CD4-positive, CD25-positive, alpha-beta regulatory T cell (primary cell): ENCODE measurements at regions not wholly inside any gene's neighbourhood (a gene's known extent, or its start where the extent isn't known, plus 50 kb on each side); places are given as distances from the start of the nearest gene placed in this dataset.
"Not testable (repeated sequence)": the region's sequence is repeated elsewhere in the genome, so short reads cannot be mapped to it uniquely, and the experiment has no call there.

ENCODE experiments used
- ATAC-seq, 2 donors: fragments of 150-1000 bp; cut with Tn5 transposase; one replicate each; pipeline ENCODE4 v1.10.0; 2021; ENCODE audit warnings: low read depth in 2 of 2, moderate number of reproducible peaks in 2 of 2, moderate library complexity in 1 of 2
- DNase-seq, 3 donors: peaks; one replicate each; pipeline versions ENCODE4 v3.0.0 to v3.0.0-alpha.2; 2012 to 2022; ENCODE audit warnings: mixed read lengths in 1 of 3
- H3K27ac ChIP-seq: one replicate; pipeline ENCODE4 v1.7.0; 2013; ENCODE audit warnings: mild to moderate bottlenecking, low read length; ENCODE audit not compliant: insufficient read depth, poor library complexity, severe bottlenecking
- H3K27me3 ChIP-seq: one replicate; pipeline ENCODE4 v1.7.0; 2013; ENCODE audit warnings: low read length; ENCODE audit not compliant: control insufficient read depth, insufficient read depth
- H3K36me3 ChIP-seq: one replicate; pipeline ENCODE4 v1.7.0; 2013; ENCODE audit warnings: mild to moderate bottlenecking, low read length, moderate library complexity; ENCODE audit not compliant: control insufficient read depth, insufficient read depth
- H3K4me1 ChIP-seq: 2 replicates; pipeline ENCODE4 v1.7.0; 2013; ENCODE audit warnings: mild to moderate bottlenecking, low read length; ENCODE audit not compliant: insufficient read depth, control insufficient read depth, poor library complexity, severe bottlenecking
- H3K4me3 ChIP-seq: one replicate; pipeline ENCODE4 v1.7.0; 2013; ENCODE audit warnings: low read depth, mild to moderate bottlenecking, low read length, moderate library complexity
- H3K9me3 ChIP-seq, 2 experiments: 1 replicate in 1 of 2; 2 replicates in 1 of 2; pipeline ENCODE4 v1.7.0; 2013; ENCODE audit warnings: low read length in 2 of 2, mild to moderate bottlenecking in 1 of 2, moderate library complexity in 1 of 2; ENCODE audit not compliant: control insufficient read depth in 2 of 2
- H3K27ac Mint-ChIP-seq, 3 donors: one replicate each; pipeline ENCODE4 v1.8.0; 2020 to 2022; ENCODE audit warnings: mild to moderate bottlenecking in 3 of 3, mixed read lengths in 3 of 3, moderate library complexity in 2 of 3
- H3K27me3 Mint-ChIP-seq: one replicate; pipeline ENCODE4 v1.8.0; 2022; ENCODE audit warnings: mild to moderate bottlenecking, mixed read lengths
- H3K36me3 Mint-ChIP-seq: one replicate; pipeline ENCODE4 v1.8.0; 2020; ENCODE audit warnings: mixed read lengths
- H3K4me1 Mint-ChIP-seq, 4 donors: one replicate each; pipeline ENCODE4 v1.8.0; 2020 to 2022; ENCODE audit warnings: mixed read lengths in 4 of 4, mild to moderate bottlenecking in 1 of 4
- H3K4me3 Mint-ChIP-seq, 4 donors: one replicate each; pipeline ENCODE4 v1.8.0; 2020 to 2022; ENCODE audit warnings: mild to moderate bottlenecking in 4 of 4, mixed read lengths in 4 of 4, moderate library complexity in 3 of 4
- H3K9me3 Mint-ChIP-seq, 7 donors: one replicate each; pipeline ENCODE4 v1.8.0; 2020 to 2022; ENCODE audit warnings: mixed read lengths in 7 of 7, mild to moderate bottlenecking in 3 of 7, moderate library complexity in 2 of 7

- Histone ChIP-seq H3K27ac (no peak overlapping the region), H3K4me1 (no peaks in the 10 kb centered on the region), H3K4me3 (no peak overlapping the region), H3K9me3 (no peaks in the 10 kb centered on the region), H3K27me3 (peaks cover 24% of the 10 kb centered on the region), H3K36me3 (no peaks in the 10 kb centered on the region)
- ATAC-seq (no peak), DNase-seq (no peak)
- Mint-ChIP-seq H3K4me3 (no peak overlapping the region), H3K9me3 (peaks cover 0 to 12% (median 3%) of the 10 kb centered on the region in 7 donors), H3K4me1 (peaks cover 0 to 4% (median 0%) of the 10 kb centered on the region in 4 donors), H3K27ac (no peak overlapping the region), H3K36me3 (no peaks in the 10 kb centered on the region), H3K27me3 (peaks cover 83% of the 10 kb centered on the region)
Observed at GRCh38 chr1:217135987-217136894, 413.0 kb upstream of the ESRRG start.

GRCh38 chr1:217135569-217135915, 412.3 kb upstream of the ESRRG start:
- Histone ChIP-seq H3K27me3 (peaks cover 21% of the 10 kb centered on the region), H3K4me3 (no peak overlapping the region), H3K9me3 (no peaks in the 10 kb centered on the region), H3K36me3 (no peaks in the 10 kb centered on the region), H3K4me1 (no peaks in the 10 kb centered on the region), H3K27ac (no peak overlapping the region)
- Mint-ChIP-seq H3K27ac (no peak overlapping the region), H3K4me3 (no peak overlapping the region), H3K27me3 (peaks cover 77% of the 10 kb centered on the region), H3K4me1 (peaks cover 0 to 4% (median 0%) of the 10 kb centered on the region in 4 donors), H3K9me3 (peaks cover 0 to 12% (median 3%) of the 10 kb centered on the region in 7 donors), H3K36me3 (no peaks in the 10 kb centered on the region)
- ATAC-seq = no peak
- DNase-seq = no peak

- Mint-ChIP-seq H3K27ac (no peak overlapping the region), H3K9me3 (peaks cover 0 to 12% (median 3%) of the 10 kb centered on the region in 7 donors), H3K27me3 (peaks cover 72% of the 10 kb centered on the region), H3K36me3 (no peaks in the 10 kb centered on the region), H3K4me3 (no peak overlapping the region), H3K4me1 (peaks cover 0 to 4% (median 0%) of the 10 kb centered on the region in 4 donors)
- no peaks in the 10 kb centered on the region for H3K9me3 ChIP-seq
- H3K4me3 ChIP-seq = no peak overlapping the region
- H3K36me3 ChIP-seq = no peaks in the 10 kb centered on the region
- no peak for ATAC-seq
- no peaks in the 10 kb centered on the region for H3K4me1 ChIP-seq
- H3K27me3 ChIP-seq = peaks cover 16% of the 10 kb centered on the region
- H3K27ac ChIP-seq = no peak overlapping the region
- DNase-seq = no peak
Observed at GRCh38 chr1:217134857-217135568, 411.8 kb upstream of the ESRRG start.

- ATAC-seq (no peak), DNase-seq (no peak)
- Histone ChIP-seq H3K9me3 (no peaks in the 10 kb centered on the region), H3K27me3 (peaks cover 16% of the 10 kb centered on the region), H3K4me3 (no peak overlapping the region), H3K4me1 (no peaks in the 10 kb centered on the region), H3K27ac (no peak overlapping the region), H3K36me3 (no peaks in the 10 kb centered on the region)
- peaks cover 0 to 3% (median 0%) of the 10 kb centered on the region in 4 donors for H3K4me1 Mint-ChIP-seq
- peaks cover 67% of the 10 kb centered on the region for H3K27me3 Mint-ChIP-seq
- H3K9me3 Mint-ChIP-seq = peaks cover 0 to 11% (median 4%) of the 10 kb centered on the region in 7 donors
- H3K36me3 Mint-ChIP-seq = no peaks in the 10 kb centered on the region
- H3K4me3 Mint-ChIP-seq = no peak overlapping the region
- no peak overlapping the region for H3K27ac Mint-ChIP-seq
Observed at GRCh38 chr1:217133958-217134856, 411.0 kb upstream of the ESRRG start.

- peaks cover 56% of the 10 kb centered on the region for H3K27me3 Mint-ChIP-seq
- Histone ChIP-seq H3K4me1 (no peaks in the 10 kb centered on the region), H3K27me3 (peaks cover 6% of the 10 kb centered on the region), H3K36me3 (no peaks in the 10 kb centered on the region), H3K4me3 (no peak overlapping the region), H3K9me3 (no peaks in the 10 kb centered on the region), H3K27ac (no peak overlapping the region)
- H3K9me3 Mint-ChIP-seq = peaks cover 0 to 7% (median 4%) of the 10 kb centered on the region in 7 donors
- H3K4me3 Mint-ChIP-seq = no peak overlapping the region
- H3K4me1 Mint-ChIP-seq = no peaks in the 10 kb centered on the region
- ATAC-seq = no peak
- peak overlapping the region in 1 of 3 donors; percentile 54 for H3K27ac Mint-ChIP-seq
- no peak for DNase-seq
- H3K36me3 Mint-ChIP-seq = no peaks in the 10 kb centered on the region
Observed at GRCh38 chr1:217133092-217133491, 409.9 kb upstream of the ESRRG start.

- H3K4me3 Mint-ChIP-seq, H3K27ac Mint-ChIP-seq, H3K4me3 ChIP-seq, H3K4me1 Mint-ChIP-seq, H3K9me3 ChIP-seq, ATAC-seq, H3K4me1 ChIP-seq, H3K27me3 Mint-ChIP-seq, H3K27ac ChIP-seq, H3K27me3 ChIP-seq, H3K36me3 Mint-ChIP-seq, DNase-seq, H3K36me3 ChIP-seq: not testable (repeated sequence)
- peaks cover 0 to 12% (median 3%) of the 10 kb centered on the region in 7 donors for H3K9me3 Mint-ChIP-seq
Observed at GRCh38 chr1:217123340-217123739, 400.1 kb upstream of the ESRRG start.

- Mint-ChIP-seq H3K36me3 (no peaks in the 10 kb centered on the region), H3K27me3 (no peaks in the 10 kb centered on the region), H3K4me3 (no peak overlapping the region), H3K27ac (no peak overlapping the region), H3K9me3 (peaks cover 0 to 12% (median 2%) of the 10 kb centered on the region in 7 donors), H3K4me1 (no peaks in the 10 kb centered on the region)
- Histone ChIP-seq H3K9me3 (no peaks in the 10 kb centered on the region), H3K27ac (no peak overlapping the region), H3K4me1 (no peaks in the 10 kb centered on the region), H3K36me3 (no peaks in the 10 kb centered on the region), H3K27me3 (no peaks in the 10 kb centered on the region), H3K4me3 (no peak overlapping the region)
- ATAC-seq (no peak), DNase-seq (no peak)
Observed at GRCh38 chr1:217117973-217118465, 394.8 kb upstream of the ESRRG start.
